ENCODE measurements at regions not wholly inside any gene's neighbourhood (a gene's known extent, or its start where the extent isn't known, plus 50 kb on each side); places are given as distances from the start of the nearest gene placed in this dataset.

DNA sequence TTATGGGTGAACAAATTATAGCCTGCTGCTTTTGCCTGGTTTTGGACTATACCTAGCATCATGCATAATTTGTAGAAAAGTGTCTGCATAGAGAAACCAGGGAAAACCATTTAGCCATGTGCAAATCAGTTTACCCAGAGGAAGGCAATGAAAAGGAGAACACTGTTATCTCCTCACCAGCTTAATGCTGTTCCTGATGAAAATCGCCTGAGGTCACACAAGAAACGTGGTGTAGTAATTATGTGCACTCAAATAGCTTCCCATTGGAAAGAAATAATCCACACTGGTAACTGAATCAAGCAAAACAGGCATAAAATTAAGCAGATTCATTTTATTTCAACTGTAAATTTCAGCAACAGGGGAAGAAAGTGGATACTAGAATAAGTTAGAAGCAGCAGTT, 51.7 kb upstream of the FAM240B start:
- DNase-seq (ENCODE audit: low spot score), result no peak
- no peak for FAIRE-seq
